ENCODE measurements at regions not wholly inside any gene's neighbourhood (a gene's known extent, or its start where the extent isn't known, plus 50 kb on each side); places are given as distances from the start of the nearest gene placed in this dataset.
"Not testable (repeated sequence)": the region's sequence is repeated elsewhere in the genome, so short reads cannot be mapped to it uniquely, and the experiment has no call there.

DNA sequence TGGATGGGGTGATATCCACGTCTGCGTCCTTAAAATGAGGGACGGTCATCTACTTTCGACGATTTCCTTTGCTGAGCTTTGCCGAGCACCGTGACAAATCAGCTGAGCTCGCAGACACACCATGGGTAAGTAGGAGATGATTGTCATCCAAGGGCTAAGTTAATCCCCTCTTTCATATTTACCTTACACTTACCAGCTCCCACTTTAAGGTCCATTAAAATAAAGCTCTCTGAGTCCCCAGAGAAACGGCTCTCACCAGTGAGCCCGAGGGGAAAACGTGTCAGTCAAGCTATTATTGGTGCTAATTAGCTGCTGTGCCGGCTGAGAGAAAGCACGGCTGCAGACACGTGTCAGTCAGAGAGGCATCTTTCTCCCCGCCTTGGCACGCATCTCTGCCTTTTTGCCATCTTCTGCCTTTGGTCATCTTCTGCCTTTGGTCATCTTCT, 72.2 kb downstream of the CRLF2 start:
- DNase-seq (ENCODE audit: low read depth, low spot score), result no peak

DNA sequence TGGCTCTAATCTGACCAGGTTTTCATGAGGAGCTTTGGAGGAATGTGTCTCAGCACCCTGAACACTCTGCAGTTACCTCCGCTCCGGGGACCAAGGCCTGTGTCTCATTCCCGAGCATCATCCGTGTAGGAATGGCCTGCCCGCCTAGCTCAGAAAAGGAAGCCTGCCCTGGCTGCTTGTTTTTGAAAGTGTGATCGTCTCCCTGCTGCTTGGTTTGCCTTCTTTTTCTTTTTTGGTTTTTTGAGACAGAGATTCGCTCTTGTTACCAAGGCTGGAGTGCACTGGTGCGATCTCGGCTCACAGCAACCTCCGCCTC, 73.3 kb downstream of the CRLF2 start:
- DNase-seq (ENCODE audit: low read depth, low spot score), result no peak

DNA sequence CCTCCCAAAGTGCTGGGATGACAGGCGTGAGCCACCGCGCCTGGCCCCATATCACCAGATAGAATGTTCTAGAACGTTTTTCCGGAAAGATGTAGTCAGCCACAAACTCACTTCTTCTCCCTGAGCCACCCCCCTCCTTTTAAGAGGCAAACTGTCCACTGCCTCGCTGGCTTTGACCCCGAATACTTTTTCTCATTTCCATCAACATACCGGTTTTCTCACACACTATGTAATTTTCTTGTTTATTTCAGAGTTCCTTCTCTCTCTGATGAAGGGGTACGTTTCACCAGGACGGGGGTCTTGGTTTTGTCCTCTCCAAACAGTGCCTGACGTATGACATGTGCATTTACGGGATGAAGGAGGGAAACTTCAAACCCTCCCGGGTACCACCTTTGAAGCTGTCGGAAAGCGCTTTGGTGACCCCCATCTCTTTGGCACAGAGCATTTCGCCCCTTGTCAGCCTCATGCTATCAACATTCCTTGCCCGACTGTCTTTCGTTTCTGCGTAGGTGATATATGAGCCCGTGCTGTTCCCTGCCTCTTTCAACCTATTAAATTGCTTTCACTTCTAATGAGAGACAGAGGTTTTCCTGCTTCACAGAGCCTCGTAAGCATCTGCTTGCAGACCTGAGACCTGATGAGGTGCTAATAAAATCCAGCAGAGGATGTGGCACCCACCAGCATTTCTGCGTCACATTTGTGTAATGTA, 73.8 kb downstream of the CRLF2 start:
- no peak for DNase-seq (ENCODE audit: low read depth, low spot score)

DNA sequence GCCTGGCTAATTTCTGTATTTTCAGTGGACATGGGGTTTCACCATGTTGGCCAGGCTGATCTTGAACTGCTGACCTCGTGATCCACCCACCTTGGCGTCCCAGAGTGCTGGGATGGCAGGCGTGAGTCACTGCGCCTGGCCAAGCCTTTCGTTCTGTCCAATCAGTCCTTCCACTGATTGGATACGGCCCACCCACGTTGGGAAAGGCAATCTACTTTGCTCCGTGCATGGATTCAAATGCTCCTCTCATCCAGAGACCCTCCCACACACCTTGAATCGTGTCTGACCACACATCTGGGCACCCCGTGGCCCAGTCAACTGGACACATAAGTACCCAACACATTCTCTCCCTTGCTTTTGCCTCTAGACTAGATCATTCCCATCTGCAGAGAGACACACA, 74.9 kb downstream of the CRLF2 start:
- no peak for DNase-seq (ENCODE audit: low read depth, low spot score)

DNA sequence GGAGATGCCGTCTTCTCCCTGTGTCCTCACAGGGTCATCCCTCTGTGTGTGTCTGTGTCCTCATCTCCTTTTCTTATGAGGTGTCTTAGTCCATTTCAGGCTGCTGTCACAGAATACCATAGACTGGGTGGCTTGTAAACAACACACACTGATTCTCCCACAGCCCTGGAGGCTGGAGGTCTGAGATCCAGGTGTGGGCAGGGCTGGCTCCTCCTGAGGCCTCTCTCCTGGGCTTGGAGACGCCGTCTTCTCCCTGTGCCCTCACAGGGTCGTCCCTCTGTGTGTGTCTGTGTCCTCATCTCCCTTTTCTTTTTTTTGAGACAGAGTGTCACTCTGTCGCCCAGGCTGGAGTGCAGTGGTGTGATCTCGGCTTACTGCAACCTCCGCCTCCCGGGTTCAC, 75.9 kb downstream of the CRLF2 start:
- not testable (repeated sequence) for DNase-seq (ENCODE audit: low read depth, low spot score)

DNA sequence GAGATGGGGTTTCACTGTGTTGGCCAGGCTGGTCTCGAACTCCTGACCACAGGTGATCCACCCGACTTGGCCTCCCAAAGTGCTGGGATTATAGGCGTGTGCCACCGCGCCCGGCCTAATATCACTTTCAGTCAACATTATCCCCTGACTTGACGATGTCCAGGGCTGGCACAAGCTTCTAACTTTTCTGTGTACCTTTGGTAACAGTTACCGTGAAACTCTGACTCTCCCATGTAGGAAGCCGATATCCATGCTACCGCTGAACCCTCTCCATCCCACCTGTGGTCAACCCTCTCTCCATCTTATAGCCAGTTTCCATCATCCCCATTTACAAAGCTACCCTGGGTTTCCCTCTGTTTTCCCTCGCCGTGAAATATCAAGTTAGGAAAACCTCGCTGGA, 77.5 kb downstream of the CRLF2 start:
- DNase-seq (ENCODE audit: low read depth, low spot score), result no peak

DNA sequence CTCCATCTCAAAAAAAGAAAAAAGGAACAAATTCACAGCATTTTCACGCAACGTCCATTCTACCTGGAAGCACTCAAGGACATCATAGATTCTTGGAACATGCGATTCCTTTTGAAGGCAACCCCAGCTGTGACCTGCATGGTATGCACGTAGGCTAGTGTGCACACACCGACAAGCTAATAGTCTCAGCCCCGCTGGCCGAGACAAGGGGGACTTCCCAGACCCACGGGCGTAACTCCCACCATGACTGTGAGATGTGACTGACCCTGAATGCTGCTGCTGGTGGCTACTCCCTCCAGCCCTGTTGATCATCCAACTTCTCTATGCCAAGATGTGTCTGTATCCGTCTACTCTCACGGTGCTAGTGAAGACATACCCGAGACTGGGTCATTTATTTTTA, 78.3 kb downstream of the CRLF2 start:
- no peak for DNase-seq (ENCODE audit: low read depth, low spot score)

DNA sequence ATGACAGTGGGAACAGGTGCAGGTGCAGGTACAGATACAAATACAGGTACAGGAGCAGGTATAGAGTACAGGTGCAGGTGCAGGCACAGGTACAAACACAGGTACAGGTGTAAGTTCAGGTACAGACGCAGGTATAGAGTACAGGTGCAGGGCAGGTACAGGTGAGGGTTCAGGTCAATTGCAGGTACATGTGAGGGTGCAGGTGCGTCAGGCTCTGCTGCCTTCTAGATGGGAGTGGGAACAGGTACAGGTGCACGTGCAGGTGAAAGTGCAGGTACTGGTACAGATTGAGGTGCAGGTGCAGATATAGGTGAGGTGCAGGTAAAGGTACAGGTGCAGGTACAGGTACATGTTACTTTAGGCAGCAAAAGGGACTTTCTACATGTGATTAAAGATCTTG, 85.7 kb downstream of the CRLF2 start:
- no peak for DNase-seq (ENCODE audit: low read depth, low spot score)

DNA sequence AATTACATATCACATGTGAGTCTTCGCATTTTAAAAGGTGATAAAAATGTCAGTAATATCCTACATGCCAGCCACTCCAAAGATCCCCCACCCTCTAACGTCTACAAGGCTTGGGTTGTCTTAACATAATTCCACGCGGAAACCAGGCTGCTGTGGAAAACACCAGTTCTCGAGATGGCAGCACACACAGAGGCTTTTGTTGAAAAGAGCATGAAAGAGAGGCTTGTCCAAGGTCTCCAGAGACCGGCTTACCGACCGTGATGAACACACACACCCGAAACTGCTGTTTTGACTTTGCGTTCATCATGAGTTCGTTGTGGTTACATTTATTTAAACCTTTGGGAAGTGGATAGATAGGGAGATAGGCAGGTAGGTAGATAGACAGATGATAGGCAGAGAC, 87.9 kb downstream of the CRLF2 start:
- DNase-seq (ENCODE audit: low read depth, low spot score), result no peak

DNA sequence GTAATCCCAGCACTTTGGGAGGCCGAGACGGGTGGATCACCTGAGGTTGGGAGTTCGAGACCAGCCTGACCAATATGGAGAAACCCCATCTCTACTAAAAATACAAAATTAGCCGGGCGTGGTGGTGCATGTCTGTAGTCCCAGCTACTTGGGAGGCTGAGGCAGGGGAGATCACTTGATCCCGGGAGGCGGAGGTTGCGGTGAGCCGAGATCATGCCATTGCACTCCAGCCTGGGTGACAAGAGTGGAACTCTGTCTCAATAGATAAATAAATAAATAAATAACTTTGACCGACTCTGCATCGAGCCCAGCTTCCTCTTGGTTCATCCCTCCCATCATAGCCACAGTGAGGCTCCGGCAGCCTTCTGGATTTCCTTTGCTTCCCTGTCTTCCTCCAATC, 89.6 kb downstream of the CRLF2 start:
- DNase-seq (ENCODE audit: low read depth, low spot score), result not testable (repeated sequence)

DNA sequence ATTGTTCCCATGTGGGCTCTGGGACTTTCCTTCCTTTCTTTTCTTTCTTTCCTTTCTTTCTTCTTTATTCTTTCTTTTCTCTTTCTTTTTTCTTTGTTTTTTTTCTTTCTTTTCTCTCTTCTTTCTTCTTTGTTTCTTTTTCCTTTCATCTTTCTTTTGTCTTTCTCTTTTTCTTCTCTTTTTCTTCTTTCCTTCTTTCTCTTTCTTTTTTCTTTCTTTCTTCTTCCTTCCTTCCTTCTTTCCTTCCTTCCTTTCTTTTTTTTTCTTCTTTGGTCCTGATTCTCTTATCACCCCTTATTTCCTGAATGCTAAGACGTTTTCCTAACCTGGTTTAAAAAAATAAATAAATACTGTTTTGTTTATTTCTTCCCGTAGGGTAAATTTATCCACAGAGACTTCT, 93.2 kb downstream of the CRLF2 start:
- DNase-seq (ENCODE audit: low read depth, low spot score), result no peak

DNA sequence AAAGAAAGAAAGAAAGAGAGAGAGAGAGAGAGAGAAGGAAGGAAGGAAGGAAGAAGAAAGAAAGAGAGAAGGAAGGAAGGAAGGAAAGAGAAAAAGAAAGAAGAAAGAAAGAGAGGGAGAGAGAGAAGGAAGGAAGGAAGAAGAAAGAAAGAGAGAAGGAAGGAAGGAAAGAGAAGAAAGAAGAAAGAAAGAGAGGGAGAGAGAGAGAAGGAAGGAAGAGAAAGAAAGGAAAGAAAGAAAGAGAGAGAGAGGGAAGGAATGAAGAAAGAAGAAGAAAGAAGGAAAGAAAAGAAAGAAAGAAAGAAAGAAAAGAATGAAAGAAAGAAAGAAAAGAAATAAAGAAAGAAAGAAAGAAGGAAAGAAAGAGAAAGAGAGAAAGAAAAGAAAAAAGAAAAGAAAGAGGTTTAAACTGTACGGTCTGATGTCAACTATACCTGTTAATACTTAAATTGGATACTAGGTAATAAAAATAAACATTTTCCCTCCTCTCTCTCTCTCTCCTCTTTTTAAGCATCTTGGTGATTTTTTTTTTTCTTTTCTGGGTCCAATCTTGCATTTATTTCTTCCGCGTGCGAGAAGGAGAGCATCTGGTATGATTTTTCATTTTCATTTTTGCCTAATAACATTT, 93.8 kb downstream of the CRLF2 start:
- no peak for DNase-seq (ENCODE audit: low read depth, low spot score)

DNA sequence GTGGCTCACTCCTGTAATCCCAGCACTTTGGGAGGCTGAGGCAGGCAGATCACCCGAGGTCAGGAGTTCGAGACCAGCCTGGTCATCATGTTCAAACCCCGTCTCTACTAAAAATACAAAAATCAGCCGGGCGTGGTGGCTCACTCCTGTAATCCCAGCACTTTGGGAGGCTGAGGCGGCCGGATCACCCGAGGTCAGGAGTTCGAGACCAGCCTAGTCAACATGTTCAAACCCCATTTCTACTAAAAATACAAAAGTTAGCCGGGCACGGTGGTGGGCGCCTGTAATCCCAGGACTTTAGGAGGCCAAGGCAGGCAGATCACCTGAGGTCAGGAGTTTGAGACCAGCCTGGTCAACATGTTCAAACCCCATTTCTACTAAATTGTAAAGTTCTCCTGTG, 97.0 kb downstream of the CRLF2 start:
- DNase-seq (ENCODE audit: low read depth, low spot score), result not testable (repeated sequence)

DNA sequence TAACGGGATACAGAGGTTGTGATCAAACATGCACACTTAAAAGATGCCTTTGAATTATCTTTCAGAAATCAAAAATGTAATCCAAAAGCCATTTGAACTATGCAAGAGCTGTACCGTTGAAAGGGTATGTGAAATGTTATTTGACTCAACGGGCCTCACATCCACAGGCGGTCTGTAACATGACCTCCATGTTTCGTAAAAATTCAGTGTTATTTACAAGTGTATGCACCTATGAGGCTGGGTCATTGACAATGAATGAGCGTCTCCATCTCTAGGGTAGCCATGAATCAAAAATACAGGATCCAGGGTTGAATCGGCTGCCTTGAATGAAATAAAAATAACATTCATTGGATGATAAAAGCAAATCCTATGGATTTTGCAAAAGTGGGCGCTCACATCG, 100.1 kb downstream of the CRLF2 start:
- no peak for DNase-seq (ENCODE audit: low read depth, low spot score)

DNA sequence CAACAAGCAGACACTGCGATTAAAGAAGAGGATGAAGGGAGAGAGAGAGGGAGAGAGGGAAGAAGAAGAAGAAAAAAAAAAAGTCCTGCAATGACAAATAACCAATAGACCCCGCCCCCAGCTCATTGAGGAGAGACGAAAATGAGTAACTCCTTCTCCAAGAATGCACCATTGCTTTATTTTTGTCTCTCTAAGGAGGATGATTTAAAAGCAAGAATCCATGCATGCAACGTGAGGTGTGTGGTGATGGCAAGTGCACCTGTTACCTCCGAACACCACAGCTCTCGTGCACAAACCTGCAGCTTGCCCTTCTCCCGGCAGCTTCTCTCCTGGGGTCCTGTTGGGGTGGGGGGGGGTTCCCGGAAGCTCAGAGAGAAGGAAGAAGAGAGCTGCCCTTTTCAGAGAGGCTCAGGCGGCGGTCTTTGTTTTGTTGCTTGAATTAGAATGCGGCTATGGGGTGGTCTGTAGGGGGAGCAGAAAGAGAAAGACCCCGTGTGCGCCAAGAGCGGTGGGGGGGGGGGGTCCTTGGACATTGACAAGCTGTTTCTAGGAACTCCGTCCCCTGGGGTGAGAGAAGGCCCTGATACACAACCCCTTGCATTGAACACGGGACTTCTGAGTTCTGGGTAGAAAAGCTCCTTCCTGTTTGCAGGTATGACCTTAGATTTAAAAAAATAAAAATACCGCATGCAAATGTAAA, 100.7 kb downstream of the CRLF2 start:
- DNase-seq (ENCODE audit: low read depth, low spot score), result peak; percentile 40

DNA sequence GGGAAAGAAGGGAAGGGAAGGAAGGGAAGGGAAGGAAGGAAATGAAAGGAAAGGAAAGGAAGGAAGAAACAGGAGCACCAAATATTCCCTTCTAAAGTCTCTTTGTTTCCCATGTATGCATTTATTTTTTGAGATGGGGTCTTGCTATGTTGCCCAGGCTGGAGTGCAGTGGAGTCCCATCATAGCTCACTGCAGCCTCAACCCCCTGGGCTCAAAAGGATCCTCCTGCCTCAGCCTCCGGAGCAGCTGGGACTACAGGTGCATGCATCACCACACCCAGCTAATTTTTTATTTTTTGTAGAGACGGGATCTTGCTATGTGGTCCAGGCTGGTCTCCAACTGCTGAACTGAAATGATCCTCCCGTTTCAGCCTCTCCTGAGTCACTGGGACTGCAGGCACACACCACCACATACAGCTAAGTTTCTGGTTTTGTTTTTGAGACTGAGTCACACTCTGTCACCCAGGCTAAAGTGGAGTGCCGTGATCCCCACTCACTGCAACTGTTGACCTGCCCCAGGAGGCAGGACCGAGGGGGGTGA, 102.8 kb downstream of the CRLF2 start:
- no peak for DNase-seq (ENCODE audit: low read depth, low spot score)

DNA sequence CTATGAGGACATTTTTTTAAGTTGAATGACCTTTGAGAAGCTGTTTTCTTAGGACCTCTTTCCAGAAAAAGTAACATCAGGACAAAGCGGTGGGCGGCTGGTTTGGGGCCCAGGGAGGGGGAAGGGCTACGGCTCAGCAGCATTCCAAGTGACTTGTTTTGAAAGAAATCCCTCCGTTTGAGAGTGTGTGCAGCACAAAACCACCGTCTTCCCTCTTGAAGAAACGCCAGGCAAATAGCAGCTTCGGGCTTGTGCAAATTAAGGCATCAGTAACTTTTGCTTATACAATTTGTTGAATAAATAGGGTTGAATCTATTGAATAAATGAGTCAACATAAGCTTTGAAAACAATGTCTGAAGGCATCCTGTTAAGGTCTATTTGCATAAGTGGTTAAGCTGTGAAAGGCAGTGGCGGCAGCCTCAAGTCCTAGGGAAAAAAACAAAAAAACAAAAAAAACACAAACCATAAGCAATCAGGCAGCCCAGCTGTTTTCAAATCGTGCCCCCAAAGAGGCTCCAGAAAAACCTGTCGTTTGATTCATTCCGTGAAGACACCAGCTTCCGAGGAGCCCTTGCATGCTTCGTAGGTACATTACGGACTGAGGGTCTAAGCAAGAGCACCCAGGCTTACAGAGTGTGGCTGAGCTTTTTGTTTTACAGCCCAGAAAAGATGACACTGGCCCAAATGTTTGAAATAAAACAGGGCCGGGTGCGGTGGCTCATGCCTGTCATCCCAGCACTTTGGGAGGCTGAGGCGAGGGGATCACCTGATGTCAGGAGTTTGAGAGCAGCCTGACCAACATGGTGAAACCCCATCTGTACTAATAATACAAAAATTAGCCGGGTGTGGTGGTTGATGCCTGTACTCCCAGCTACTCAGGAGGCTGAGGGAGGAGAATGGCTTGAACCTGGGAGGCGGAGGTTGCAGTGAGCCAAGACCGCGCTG, 103.7 kb downstream of the CRLF2 start:
- DNase-seq (ENCODE audit: low read depth, low spot score), result no peak

DNA sequence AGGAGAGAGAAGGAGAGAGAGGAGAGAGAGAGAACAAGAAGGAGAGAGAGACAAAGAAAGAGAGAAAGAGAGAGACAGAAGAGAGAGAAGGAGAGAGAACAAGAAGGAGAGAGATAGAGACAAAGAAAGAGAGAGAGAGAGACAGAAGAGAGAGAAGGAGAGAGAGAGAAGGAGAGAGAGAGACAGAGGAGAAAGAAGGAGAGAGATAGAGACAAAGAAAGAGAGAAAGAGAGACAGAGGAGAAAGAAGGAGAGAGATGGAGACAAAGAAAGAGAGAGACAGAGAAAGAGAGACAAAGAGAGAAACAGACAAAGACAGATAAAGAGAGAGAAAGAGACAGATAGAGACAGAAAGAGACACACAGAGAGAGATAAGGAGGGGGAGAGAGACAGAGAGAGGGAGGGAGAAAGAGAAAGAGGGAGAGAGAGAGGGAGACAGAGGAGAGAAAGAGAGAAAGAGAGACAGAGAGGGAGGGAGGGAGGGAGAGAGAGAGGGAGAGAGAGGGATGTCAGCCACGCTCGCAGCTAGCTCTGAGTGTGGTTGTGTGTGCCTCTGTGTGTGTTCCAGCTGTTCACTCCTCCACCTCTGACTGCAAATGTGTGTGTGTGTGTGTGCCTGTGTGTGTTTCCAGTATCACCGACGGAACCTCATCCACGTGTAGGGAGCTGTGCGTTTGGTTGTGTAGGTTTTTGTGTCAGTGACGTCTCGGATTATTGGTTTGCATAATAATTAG, 105.8 kb downstream of the CRLF2 start:
- DNase-seq (ENCODE audit: low read depth, low spot score), result no peak

DNA sequence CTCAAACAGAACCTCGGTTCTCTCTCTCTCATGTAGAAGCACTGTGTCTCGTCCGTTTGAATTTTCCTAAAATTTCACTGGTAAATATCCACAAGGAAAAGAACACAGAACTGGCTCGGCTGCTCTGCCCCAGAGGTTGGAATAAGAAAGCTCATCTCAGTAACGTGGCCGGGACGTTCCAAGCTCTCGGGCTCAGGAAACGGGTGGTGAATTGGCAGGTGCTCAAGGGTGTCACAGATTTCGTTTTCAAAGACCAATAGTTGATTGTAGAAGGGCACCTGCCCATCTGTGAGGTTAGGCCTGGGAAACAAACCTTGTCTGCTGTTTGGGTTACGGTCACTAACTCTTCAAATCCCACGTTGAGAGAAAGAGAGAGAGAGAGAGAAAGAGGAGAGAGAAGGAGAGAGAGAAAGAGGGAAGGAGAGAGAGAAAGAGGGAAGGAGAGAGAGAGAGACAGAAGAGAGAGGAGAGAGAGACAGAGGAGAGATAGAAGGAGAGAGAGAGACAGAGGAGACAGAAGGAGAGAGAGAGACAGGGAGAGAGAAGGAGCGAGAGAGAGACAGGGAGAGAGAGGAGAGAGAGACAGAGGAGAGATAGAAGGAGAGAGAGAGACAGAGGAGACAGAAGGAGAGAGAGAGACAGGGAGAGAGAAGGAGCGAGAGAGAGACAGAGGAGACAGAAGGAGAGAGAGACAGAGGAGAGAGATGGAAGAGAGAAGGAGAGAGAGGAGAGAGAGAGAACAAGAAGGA, 106.6 kb downstream of the CRLF2 start:
- DNase-seq (ENCODE audit: low read depth, low spot score), result no peak

DNA sequence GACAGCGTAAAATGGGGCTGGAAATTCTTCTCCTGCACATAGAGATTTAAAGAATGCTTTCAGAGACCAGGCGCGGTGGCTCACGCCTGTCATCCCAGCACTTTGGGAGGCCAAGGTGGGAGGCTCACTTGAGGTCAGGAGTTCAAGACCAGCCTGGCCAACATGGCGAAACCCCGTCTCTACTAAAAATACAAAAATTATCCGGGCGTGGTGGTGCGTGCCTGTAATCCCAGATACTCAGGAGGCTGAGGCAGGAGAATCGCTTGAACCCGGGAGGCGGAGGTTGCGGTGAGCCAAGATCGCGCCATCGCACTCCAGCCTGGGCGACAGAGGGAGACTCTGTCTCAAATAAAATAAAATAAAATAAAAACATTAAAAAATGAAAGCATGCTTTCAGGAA, 107.4 kb downstream of the CRLF2 start:
- not testable (repeated sequence) for DNase-seq (ENCODE audit: low read depth, low spot score)
